HCT116 (cell line): ENCODE measurements at regions not wholly inside any gene's neighbourhood (a gene's known extent, or its start where the extent isn't known, plus 50 kb on each side); places are given as distances from the start of the nearest gene placed in this dataset.

Experiments used
- ATAC-seq: fragments of 200-7000 bp; cut with Tn5 transposase; 2 replicates; pipeline ENCODE4 v1.9.1; 2020; ENCODE audit warnings: mild to moderate bottlenecking, moderate library complexity
- BruUV-seq: library from RNA; stranded (reverse); fragments of 400-500 nt; replicated peaks from 2 replicates; lab custom pipeline; 2021; lab: Mats Ljungman, UMichigan
- CTCF ChIA-PET: fragments of 300-600 bp; sonication (Branson Sonifier 250); formaldehyde crosslinking; loops from one replicate; lab custom pipeline; 2021; ENCODE audit warnings: antibody characterized with exemption; lab: Charles Lee
- POLR2A ChIA-PET: fragments of 300-600, 350-600 bp; sonication (Branson Sonifier 250); formaldehyde crosslinking; loops from one replicate; lab custom pipeline; 2021; ENCODE audit warnings: antibody characterized with exemption; lab: Charles Lee
- RAD21 ChIA-PET, 2 experiments: fragments of 300-600 bp; sonication (Branson Sonifier 250); formaldehyde crosslinking; loops; one replicate each; lab custom pipeline; 2023; ENCODE audit warnings: low total read pairs in 2 of 2; ENCODE audit not compliant: uncharacterized antibody in 2 of 2, unreplicated experiment in 2 of 2, low non-redundant PET in 1 of 2; lab: Charles Lee
- DNase-seq: peaks from one replicate; pipeline ENCODE4 v3.0.0-alpha.2; 2010; ENCODE audit warnings: low read depth, low spot score
- H2AFZ ChIP-seq: fragments of 200-600 bp; shearing (Covaris generic), sonication (generic); 2 replicates; pipeline ENCODE4 v1.6.1; 2017; ENCODE audit warnings: low read depth, mixed run types, mixed read lengths, antibody characterized with exemption, low read length; ENCODE audit not compliant: poor library complexity, severe bottlenecking
- H3K27ac ChIP-seq: 2 replicates; pipeline ENCODE4 v1.5.1; 2012; ENCODE audit warnings: low read depth, low read length
- H3K27me3 ChIP-seq: fragments of 200-600 bp; sonication (generic); 2 replicates; pipeline ENCODE4 v1.6.1; 2016; ENCODE audit warnings: mixed run types, low read length, mixed read lengths; ENCODE audit not compliant: insufficient read depth
- H3K36me3 ChIP-seq, 2 experiments: fragments of 200-500 bp in 1 of 2; fragments of 200-600 bp in 1 of 2; sonication (Bioruptor generic) in 1 of 2; sonication (generic) in 1 of 2; 2 replicates each; pipeline versions ENCODE4 v1.5.1 to v1.6.1; 2014 to 2016; ENCODE audit warnings: low read length in 2 of 2, inconsistent platforms in 1 of 2, mixed read lengths in 1 of 2, mixed run types in 1 of 2; ENCODE audit not compliant: insufficient read depth in 2 of 2, control insufficient read depth in 1 of 2
- H3K4me1 ChIP-seq, 2 experiments: fragments of 200-600 bp in 1 of 2; sonication (generic) in 1 of 2; 2 replicates each; pipeline versions ENCODE4 v1.5.1 to v1.6.1; 2012 to 2017; ENCODE audit warnings: low read length in 2 of 2, inconsistent platforms in 1 of 2, mild to moderate bottlenecking in 1 of 2, mixed read lengths in 1 of 2, mixed run types in 1 of 2, moderate library complexity in 1 of 2; ENCODE audit not compliant: insufficient read depth in 2 of 2, control insufficient read depth in 1 of 2
- H3K4me2 ChIP-seq: fragments of 200-600 bp; sonication (generic); 2 replicates; pipeline ENCODE4 v1.6.1; 2017; ENCODE audit warnings: mixed run types, low read length, mixed read lengths
- H3K4me3 ChIP-seq, 2 experiments: fragments of 200-600 bp in 1 of 2; sonication (generic) in 1 of 2; replicated peaks in 1 of 2; 2 replicates each; pipeline ENCODE4 v1.5.1; 2011 to 2016; ENCODE audit warnings: low read length in 2 of 2, control low read depth in 1 of 2, low read depth in 1 of 2, mild to moderate bottlenecking in 1 of 2, mixed read lengths in 1 of 2, mixed run types in 1 of 2
- H3K79me2 ChIP-seq: fragments of 200-600 bp; sonication (generic); 2 replicates; pipeline ENCODE4 v1.6.1; 2017; ENCODE audit warnings: mild to moderate bottlenecking, mixed run types, low read length, moderate library complexity, mixed read lengths; ENCODE audit not compliant: insufficient read depth
- H3K9ac ChIP-seq: fragments of 200-600 bp; sonication (generic); 2 replicates; pipeline ENCODE4 v1.6.1; 2016; ENCODE audit warnings: low read length, mixed read lengths
- H3K9me2 ChIP-seq: fragments of 200-600 bp; sonication (generic), shearing (Covaris generic); 2 replicates; pipeline ENCODE4 v1.6.1; 2017; ENCODE audit warnings: mixed run types, mild to moderate bottlenecking, moderate library complexity; ENCODE audit not compliant: insufficient read depth
- H3K9me3 ChIP-seq, 2 experiments: fragments of 200-500 bp in 1 of 2; fragments of 200-600 bp in 1 of 2; sonication (Bioruptor generic) in 1 of 2; sonication (generic) in 1 of 2; 2 replicates each; pipeline ENCODE4 v1.6.1; 2014 to 2017; ENCODE audit warnings: low read length in 2 of 2, mixed read lengths in 2 of 2, inconsistent platforms in 1 of 2, low read depth in 1 of 2, mild to moderate bottlenecking in 1 of 2, mixed run types in 1 of 2, moderate library complexity in 1 of 2; ENCODE audit not compliant: control insufficient read depth in 1 of 2, insufficient read depth in 1 of 2
- H4K20me1 ChIP-seq: fragments of 200-600 bp; sonication (generic), shearing (Covaris generic); 2 replicates; pipeline ENCODE4 v1.6.1; 2017; ENCODE audit warnings: mixed run types, mild to moderate bottlenecking, moderate library complexity; ENCODE audit not compliant: insufficient read depth
- CEBPB ChIP-seq: IDR thresholded peaks from 2 replicates; pipeline ENCODE4 v1.6.1; 2012; ENCODE audit warnings: low read depth
- EGR1 ChIP-seq: IDR thresholded peaks from 2 replicates; pipeline ENCODE4 v1.6.1; 2012; ENCODE audit warnings: low read depth
- ELF1 ChIP-seq: IDR thresholded peaks from 2 replicates; pipeline ENCODE4 v1.6.1; 2012; ENCODE audit warnings: low read depth, borderline replicate concordance
- JUND ChIP-seq: IDR thresholded peaks from 2 replicates; pipeline ENCODE4 v1.6.1; 2012
- MAX ChIP-seq: IDR thresholded peaks from 2 replicates; pipeline ENCODE4 v1.6.1; 2012
- SIN3A ChIP-seq: IDR thresholded peaks from 2 replicates; pipeline ENCODE4 v1.6.1; 2012; ENCODE audit warnings: low read depth
- ZNF274 ChIP-seq: fragments of 200-500 bp; sonication (Bioruptor generic); IDR thresholded peaks from 2 replicates; pipeline ENCODE4 v1.6.1; 2014; ENCODE audit warnings: mild to moderate bottlenecking, low read depth, low read length, inconsistent platforms
- intact Hi-C: fragments of 100-400 bp; cut with micrococcal nuclease; formaldehyde crosslinking; loops from 2 replicates; pipeline ENCODE4 v1.10.0; 2022
- TF ChIP-seq, protein P1 (sequence below): IDR thresholded peaks from 2 replicates; pipeline ENCODE4 v1.6.1; 2011; ENCODE audit warnings: mild to moderate bottlenecking, low read length, moderate library complexity; ENCODE audit not compliant: insufficient replicate concordance; ENCODE audit errors: extremely low read depth
- TF ChIP-seq, protein P2 (sequence below), 3 experiments: fragments of 200-600 bp in 1 of 3; sonication (generic) in 1 of 3; IDR thresholded peaks in 2 of 3; conservative IDR thresholded peaks in 1 of 3; 2 replicates each; pipeline ENCODE4 v1.5.1; 2012 to 2017; ENCODE audit warnings: low read depth in 2 of 3, low read length in 2 of 3, antibody characterized with exemption in 1 of 3, borderline replicate concordance in 1 of 3, control low read depth in 1 of 3, mild to moderate bottlenecking in 1 of 3, mixed read lengths in 1 of 3, mixed run types in 1 of 3, moderate library complexity in 1 of 3; ENCODE audit not compliant: insufficient read depth in 1 of 3

DNA sequence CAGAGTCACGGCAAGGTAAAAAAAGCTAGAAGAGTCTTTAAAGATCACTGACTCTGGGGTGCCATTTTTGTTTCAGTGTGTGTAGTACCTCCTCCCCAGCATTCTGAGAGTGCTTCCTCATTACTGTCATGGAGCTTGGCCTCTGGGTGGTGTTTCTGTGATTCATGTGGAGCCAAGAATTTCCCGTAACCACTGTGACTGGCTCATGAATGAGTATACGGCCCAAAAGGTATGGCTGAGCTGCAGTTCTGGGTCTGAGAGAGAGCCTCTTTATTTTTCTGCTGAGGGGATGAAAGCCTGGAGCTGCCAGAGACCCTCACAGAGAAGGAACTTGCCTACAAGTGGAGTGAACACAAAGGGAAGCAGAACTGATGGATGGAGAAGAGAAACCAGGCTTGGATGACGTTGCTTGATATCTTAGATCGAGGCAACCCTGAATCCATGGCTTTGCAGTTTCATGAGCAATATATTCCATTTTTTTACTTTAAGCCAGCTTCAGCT is 85.6 kb downstream of the PTTG1 start:
- no peak overlapping the region for H3K4me2 ChIP-seq
- no peaks in the 10 kb centered on the region for H3K9me2 ChIP-seq
- H3K4me1 ChIP-seq, result no peaks in the 10 kb centered on the region
- CTCF ChIA-PET, result interaction anchor here (0.5 to 1.9 kb wide), 2 partner anchors 68 to 496 kb away, joined by 3 to 18 read pairs; no protein-coding TSS in a partner anchor
- POLR2A ChIA-PET, result no interaction called here
- no peaks in the 10 kb centered on the region for H3K36me3 ChIP-seq
- DNase-seq (no peak), ATAC-seq (no peak)
- intact Hi-C loops, result no loop called here
- 0 out of 2 replicates have a peak, but pooled peaks cover 20% of the 10 kb centered on the region for H3K27me3 ChIP-seq
- no peak overlapping the region for H2AFZ ChIP-seq
- H3K9me3 ChIP-seq, result no peaks in the 10 kb centered on the region
- H3K9ac ChIP-seq, result no peak overlapping the region
- BruUV-seq, result no TSS peak
- H4K20me1 ChIP-seq, result no peaks in the 10 kb centered on the region
- no peaks in the 10 kb centered on the region for H3K79me2 ChIP-seq
- no peak overlapping the region for H3K4me3 ChIP-seq
- TF ChIP-seq MAX (no peak), JUND (no peak), EGR1 (no peak), SIN3A (no peak), ZNF274 (no peak), CEBPB (no peak), ELF1 (no peak)
- TF ChIP-seq, protein P1, sequence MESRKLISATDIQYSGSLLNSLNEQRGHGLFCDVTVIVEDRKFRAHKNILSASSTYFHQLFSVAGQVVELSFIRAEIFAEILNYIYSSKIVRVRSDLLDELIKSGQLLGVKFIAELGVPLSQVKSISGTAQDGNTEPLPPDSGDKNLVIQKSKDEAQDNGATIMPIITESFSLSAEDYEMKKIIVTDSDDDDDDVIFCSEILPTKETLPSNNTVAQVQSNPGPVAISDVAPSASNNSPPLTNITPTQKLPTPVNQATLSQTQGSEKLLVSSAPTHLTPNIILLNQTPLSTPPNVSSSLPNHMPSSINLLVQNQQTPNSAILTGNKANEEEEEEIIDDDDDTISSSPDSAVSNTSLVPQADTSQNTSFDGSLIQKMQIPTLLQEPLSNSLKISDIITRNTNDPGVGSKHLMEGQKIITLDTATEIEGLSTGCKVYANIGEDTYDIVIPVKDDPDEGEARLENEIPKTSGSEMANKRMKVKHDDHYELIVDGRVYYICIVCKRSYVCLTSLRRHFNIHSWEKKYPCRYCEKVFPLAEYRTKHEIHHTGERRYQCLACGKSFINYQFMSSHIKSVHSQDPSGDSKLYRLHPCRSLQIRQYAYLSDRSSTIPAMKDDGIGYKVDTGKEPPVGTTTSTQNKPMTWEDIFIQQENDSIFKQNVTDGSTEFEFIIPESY, result no peak
- TF ChIP-seq, protein P2, sequence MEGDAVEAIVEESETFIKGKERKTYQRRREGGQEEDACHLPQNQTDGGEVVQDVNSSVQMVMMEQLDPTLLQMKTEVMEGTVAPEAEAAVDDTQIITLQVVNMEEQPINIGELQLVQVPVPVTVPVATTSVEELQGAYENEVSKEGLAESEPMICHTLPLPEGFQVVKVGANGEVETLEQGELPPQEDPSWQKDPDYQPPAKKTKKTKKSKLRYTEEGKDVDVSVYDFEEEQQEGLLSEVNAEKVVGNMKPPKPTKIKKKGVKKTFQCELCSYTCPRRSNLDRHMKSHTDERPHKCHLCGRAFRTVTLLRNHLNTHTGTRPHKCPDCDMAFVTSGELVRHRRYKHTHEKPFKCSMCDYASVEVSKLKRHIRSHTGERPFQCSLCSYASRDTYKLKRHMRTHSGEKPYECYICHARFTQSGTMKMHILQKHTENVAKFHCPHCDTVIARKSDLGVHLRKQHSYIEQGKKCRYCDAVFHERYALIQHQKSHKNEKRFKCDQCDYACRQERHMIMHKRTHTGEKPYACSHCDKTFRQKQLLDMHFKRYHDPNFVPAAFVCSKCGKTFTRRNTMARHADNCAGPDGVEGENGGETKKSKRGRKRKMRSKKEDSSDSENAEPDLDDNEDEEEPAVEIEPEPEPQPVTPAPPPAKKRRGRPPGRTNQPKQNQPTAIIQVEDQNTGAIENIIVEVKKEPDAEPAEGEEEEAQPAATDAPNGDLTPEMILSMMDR (IDR thresholded peaks at IDR 0.05 in 2 of 3, conservative IDR thresholded peaks at IDR 0.05 in 1 of 3; ENCODE audit: borderline replicate concordance in 1 of 3, insufficient read depth in 1 of 3, low read depth in 2 of 3, low read length in 2 of 3), result no peak
- RAD21 ChIA-PET, result no interaction called here
- H3K27ac ChIP-seq, result no peak overlapping the region
